ENCODE measurements at regions not wholly inside any gene's neighbourhood (a gene's known extent, or its start where the extent isn't known, plus 50 kb on each side); places are given as distances from the start of the nearest gene placed in this dataset.

- DNase-seq (ENCODE audit: low spot score) (no peak), ATAC-seq (no peak), FAIRE-seq (no peak)
- H3K9ac ChIP-seq (ENCODE audit: insufficient read depth, low read depth, low read length): no peak overlapping the region
- no peaks in the 10 kb centered on the region for H3K27me3 ChIP-seq (ENCODE audit: control insufficient read depth in 1 of 2, insufficient read depth in 2 of 2, low read length in 2 of 2)
- H3K9me3 ChIP-seq (ENCODE audit: low read length): no peaks in the 10 kb centered on the region
- no peak overlapping the region for H3K4me2 ChIP-seq (ENCODE audit: low read depth, low read length)
- CTCF ChIA-PET (ENCODE audit: low intra/inter-chr PET ratio, low total read pairs): no interaction called here
- H3K27ac ChIP-seq (ENCODE audit: extremely low read length, insufficient read depth, low read length): no peak overlapping the region
- in situ Hi-C loops (cut with HindIII; ENCODE audit: extremely low pct_ligation_motif_present, low pct_unique_long_range_greater_than_20kb): no loop called here
- BruUV-seq (replicated peaks): no TSS peak
- no peaks in the 10 kb centered on the region for H3K79me2 ChIP-seq (ENCODE audit: insufficient read depth, low read length)
- H2AFZ ChIP-seq (ENCODE audit: low read length): no peak overlapping the region
- 0% methylated on average over 3 of the region's 3 CpGs for WGBS (ENCODE audit: low lambda C conversion rate)
- TF ChIP-seq ZNF18 (CRISPR knock-in tag; IDR thresholded peaks at IDR 0.05; ENCODE audit: insufficient replicate concordance): no peak
- no peak for TF ChIP-seq CCAR2 (optimal IDR thresholded peaks at IDR 0.05; ENCODE audit: low read depth, low read length)
- TF ChIP-seq ZMYM3 (CRISPR knock-in tag; IDR thresholded peaks at IDR 0.05): no peak
- no peak for TF ChIP-seq RBAK (CRISPR knock-in tag; IDR thresholded peaks at IDR 0.05)
- no peak for TF ChIP-seq AGO1 (IDR thresholded peaks at IDR 0.05; ENCODE audit: low read depth, low read length, poor library complexity, severe bottlenecking)
- TF ChIP-seq ZC3H4 (CRISPR knock-in tag; IDR thresholded peaks at IDR 0.05; ENCODE audit: borderline replicate concordance): no peak
- no peak for TF ChIP-seq ZNF615 (CRISPR knock-in tag; IDR thresholded peaks at IDR 0.05; ENCODE audit: borderline replicate concordance)
- no peak for TF ChIP-seq CBX1 (IDR thresholded peaks at IDR 0.05; ENCODE audit: low read depth)
- TF ChIP-seq, protein P1, sequence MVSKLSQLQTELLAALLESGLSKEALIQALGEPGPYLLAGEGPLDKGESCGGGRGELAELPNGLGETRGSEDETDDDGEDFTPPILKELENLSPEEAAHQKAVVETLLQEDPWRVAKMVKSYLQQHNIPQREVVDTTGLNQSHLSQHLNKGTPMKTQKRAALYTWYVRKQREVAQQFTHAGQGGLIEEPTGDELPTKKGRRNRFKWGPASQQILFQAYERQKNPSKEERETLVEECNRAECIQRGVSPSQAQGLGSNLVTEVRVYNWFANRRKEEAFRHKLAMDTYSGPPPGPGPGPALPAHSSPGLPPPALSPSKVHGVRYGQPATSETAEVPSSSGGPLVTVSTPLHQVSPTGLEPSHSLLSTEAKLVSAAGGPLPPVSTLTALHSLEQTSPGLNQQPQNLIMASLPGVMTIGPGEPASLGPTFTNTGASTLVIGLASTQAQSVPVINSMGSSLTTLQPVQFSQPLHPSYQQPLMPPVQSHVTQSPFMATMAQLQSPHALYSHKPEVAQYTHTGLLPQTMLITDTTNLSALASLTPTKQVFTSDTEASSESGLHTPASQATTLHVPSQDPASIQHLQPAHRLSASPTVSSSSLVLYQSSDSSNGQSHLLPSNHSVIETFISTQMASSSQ (IDR thresholded peaks at IDR 0.05; ENCODE audit: low read depth): no peak
- TF ChIP-seq, protein P1 (CRISPR knock-in tag; IDR thresholded peaks at IDR 0.05; ENCODE audit: borderline replicate concordance): no peak
- no peak for TF ChIP-seq ARHGAP35 (CRISPR knock-in tag; IDR thresholded peaks at IDR 0.05; ENCODE audit: borderline replicate concordance)
- no peak for TF ChIP-seq ZNF292 (CRISPR knock-in tag; IDR thresholded peaks at IDR 0.05; ENCODE audit: borderline replicate concordance, low read depth)
- TF ChIP-seq ZNF713 (CRISPR knock-in tag; IDR thresholded peaks at IDR 0.05): no peak
- TF ChIP-seq HOXD1 (CRISPR knock-in tag; IDR thresholded peaks at IDR 0.05): no peak
- no peak for TF ChIP-seq NR3C1 (CRISPR knock-in tag; IDR thresholded peaks at IDR 0.05)
- TF ChIP-seq TERF1 (CRISPR knock-in tag; IDR thresholded peaks at IDR 0.05): no peak
- TF ChIP-seq ATF1 (CRISPR knock-in tag; IDR thresholded peaks at IDR 0.05): no peak
- no peak for TF ChIP-seq ZBTB20 (CRISPR knock-in tag; IDR thresholded peaks at IDR 0.05; ENCODE audit: borderline replicate concordance, low read depth)
- H3K4me3 ChIP-seq (replicated peaks in 1 of 3; ENCODE audit: insufficient read depth in 1 of 3, low read depth in 2 of 3, low read length in 3 of 3): no peak overlapping the region
- no peaks in the 10 kb centered on the region for H3K4me1 ChIP-seq (ENCODE audit: insufficient read depth, low read length)
- intact Hi-C loops (cut with micrococcal nuclease; ENCODE audit: unreplicated experiment): no loop called here
- POLR2A ChIA-PET: no interaction called here
- no peaks in the 10 kb centered on the region for H3K36me3 ChIP-seq (replicated peaks in 1 of 2; ENCODE audit: control insufficient read depth in 1 of 2, insufficient read depth in 2 of 2, low read length in 2 of 2)
- H4K20me1 ChIP-seq (ENCODE audit: insufficient read depth, low read length): no peaks in the 10 kb centered on the region
Observed at GRCh38 chr5:88380332-88380731, 111.7 kb upstream of the TMEM161B start.
